ENCODE measurements at regions not wholly inside any gene's neighbourhood (a gene's known extent, or its start where the extent isn't known, plus 50 kb on each side); places are given as distances from the start of the nearest gene placed in this dataset.
A peak's percentile ranks its signal among the peaks of the same experiment; 100 is the strongest.

DNA sequence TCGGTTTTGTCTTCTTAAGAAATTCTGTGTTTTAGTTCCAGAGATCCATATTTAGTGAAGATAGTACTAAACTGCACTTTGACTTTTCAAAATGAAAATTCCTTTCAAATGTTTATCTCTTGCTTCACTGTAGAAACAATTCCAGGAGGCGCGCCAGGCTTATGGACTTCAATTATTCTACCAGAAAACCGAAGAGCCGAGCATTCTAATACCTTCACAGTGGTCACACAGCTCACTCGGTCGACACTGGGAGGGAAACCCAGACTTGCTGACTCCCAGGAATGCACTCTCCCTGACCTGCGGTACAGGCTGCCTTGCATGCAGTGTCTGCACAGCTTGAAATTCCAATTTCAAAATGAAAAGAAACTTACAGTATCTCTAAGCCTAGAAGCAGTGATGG is 119.9 kb upstream of the PIEZO2 start:
- TF ChIP-seq, protein P1, sequence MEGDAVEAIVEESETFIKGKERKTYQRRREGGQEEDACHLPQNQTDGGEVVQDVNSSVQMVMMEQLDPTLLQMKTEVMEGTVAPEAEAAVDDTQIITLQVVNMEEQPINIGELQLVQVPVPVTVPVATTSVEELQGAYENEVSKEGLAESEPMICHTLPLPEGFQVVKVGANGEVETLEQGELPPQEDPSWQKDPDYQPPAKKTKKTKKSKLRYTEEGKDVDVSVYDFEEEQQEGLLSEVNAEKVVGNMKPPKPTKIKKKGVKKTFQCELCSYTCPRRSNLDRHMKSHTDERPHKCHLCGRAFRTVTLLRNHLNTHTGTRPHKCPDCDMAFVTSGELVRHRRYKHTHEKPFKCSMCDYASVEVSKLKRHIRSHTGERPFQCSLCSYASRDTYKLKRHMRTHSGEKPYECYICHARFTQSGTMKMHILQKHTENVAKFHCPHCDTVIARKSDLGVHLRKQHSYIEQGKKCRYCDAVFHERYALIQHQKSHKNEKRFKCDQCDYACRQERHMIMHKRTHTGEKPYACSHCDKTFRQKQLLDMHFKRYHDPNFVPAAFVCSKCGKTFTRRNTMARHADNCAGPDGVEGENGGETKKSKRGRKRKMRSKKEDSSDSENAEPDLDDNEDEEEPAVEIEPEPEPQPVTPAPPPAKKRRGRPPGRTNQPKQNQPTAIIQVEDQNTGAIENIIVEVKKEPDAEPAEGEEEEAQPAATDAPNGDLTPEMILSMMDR (conservative IDR thresholded peaks at IDR 0.05; ENCODE audit: low read depth, low read length), result no peak
- H3K4me3 ChIP-seq (ENCODE audit: low read length), result peak overlapping the region; percentile 25
- peak; percentile 85 for DNase-seq (ENCODE audit: low read depth)

DNA sequence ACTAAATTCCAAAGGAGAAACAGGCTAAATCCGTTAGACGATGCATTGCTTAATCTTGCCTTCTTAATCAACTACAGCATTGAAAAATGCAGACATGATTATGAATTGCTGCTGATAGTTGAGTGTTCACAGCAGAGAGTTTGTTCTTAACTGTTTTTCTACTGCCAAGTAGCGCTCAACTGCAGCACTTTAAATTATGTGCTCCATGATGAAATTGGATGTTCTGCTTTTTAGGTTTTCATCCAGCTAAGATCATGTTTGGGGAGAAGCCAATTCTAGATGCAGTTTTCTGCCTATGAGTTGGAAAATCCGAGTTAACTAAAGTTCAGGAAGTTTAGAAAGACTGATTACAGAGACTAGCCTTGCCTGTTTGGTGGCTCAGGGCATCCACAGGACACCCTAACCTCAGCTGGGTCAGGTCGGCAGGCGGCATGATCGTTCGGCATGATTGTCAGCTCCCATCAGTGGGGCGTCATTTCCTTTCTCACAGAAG is 119.4 kb upstream of the PIEZO2 start:
- TF ChIP-seq, protein P1 (conservative IDR thresholded peaks at IDR 0.05; ENCODE audit: low read depth, low read length), result no peak
- H3K4me3 ChIP-seq (ENCODE audit: low read length), result peak overlapping the region; percentile 25
- DNase-seq (ENCODE audit: low read depth), result peak; percentile 68

DNA sequence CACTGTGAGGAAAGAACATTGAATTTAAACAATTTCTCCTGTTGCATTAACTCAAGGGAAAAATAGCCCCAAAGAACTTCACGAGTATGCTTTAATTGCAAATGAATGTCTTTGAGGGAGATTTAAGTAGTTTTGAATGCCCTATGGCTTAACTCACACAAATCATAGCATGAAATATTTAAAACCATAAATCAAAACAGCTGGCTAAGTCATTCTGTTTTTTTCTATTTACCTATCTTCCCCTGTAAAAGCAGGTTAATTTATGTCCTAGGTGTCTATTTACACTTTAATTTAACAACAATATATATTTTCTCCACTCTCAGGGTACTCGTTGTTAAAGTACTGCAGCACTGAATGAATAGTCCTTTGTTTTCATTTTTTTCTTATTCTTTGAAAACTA is 118.8 kb upstream of the PIEZO2 start:
- no peak for DNase-seq (ENCODE audit: low read depth)
- H3K4me3 ChIP-seq (ENCODE audit: low read length), result peak overlapping the region; percentile 11
- TF ChIP-seq, protein P1 (conservative IDR thresholded peaks at IDR 0.05; ENCODE audit: low read depth, low read length), result no peak

DNA sequence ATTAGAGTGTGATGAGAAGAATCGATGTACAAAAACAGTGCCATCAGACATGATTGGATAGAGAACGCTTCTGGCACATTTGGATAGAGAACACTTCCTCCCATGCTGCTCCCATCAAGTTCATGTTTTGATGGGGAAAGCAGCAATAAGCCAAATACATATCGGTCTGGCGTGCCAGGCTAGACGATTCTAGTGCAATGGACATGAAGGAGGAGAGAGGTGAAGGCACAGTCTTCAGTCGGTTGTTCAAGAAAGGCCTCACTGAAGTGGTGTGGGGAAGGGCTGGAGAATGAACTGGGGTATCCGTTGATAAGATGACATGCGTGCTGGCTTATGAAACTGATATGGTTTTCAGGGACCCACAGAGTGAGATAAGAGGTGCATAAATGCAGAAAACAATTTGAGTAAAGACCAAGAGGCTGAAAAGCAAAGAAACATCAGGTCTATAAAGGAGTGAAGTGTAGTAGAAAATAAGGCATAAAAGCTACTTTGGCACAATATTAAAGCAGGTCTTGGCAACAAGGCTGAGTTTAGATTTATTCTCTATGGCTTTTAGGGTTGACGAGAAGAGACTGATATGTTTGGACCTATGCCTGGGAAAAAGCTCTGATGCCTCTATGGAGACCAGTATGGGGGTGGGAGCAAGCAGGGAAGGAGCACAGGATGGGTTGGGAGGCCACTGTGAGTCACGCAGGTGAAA is 117.6 kb upstream of the PIEZO2 start:
- TF ChIP-seq, protein P1 (conservative IDR thresholded peaks at IDR 0.05; ENCODE audit: low read depth, low read length), result no peak
- DNase-seq (ENCODE audit: low read depth), result no peak

DNA sequence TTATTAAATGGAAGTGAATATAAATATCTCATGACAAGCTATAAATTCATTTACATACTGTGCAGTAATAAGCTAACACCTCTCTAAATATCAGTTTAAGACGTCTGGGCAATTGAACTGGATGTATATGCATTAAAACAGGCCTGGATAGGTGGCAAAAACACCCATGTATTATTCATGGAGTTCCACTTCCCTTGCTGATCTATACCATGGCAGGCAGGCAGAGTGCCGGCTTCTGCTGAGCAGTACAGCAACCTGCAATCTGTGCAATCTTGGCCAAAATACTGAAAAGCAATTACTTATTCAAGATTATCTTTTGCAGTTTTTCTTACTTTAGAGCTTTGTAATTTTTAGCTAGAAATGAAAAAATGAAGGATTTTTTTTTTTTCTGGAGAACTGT is 112.1 kb upstream of the PIEZO2 start:
- DNase-seq (ENCODE audit: low read depth), result no peak
- H3K4me3 ChIP-seq (ENCODE audit: low read length), result no peak overlapping the region
- TF ChIP-seq, protein P1 (conservative IDR thresholded peaks at IDR 0.05; ENCODE audit: low read depth, low read length), result no peak

More for the DNA sequence above, 117.6 kb upstream of the PIEZO2 start:
- no peak overlapping the region for H3K4me3 ChIP-seq (ENCODE audit: low read length)

DNA sequence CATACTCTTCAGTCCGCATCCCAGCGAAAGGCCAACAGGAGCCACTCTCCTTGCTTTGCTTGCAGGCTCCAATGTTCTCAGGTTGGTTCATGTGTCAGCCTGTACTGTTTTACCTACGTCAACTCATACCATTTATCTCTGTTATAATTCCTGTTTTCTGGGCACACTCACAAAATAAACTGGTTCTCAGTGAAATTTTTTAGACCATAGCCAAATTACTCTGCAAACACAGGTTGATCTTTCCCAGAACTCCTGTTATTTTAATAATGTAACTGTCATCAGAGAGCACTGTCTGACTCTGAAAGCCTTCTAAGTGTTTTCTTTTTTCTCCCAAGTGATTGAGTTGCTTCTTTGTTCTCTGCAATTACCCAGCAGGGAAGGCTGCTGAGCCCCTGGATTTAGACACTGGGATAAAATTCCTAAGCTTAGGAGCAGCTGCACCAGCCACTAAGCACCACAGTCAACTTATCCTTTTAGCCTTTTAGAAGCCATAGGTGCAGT is 111.6 kb upstream of the PIEZO2 start:
- peak; percentile 48 for DNase-seq (ENCODE audit: low read depth)
- TF ChIP-seq, protein P1 (conservative IDR thresholded peaks at IDR 0.05; ENCODE audit: low read depth, low read length), result no peak
- H3K4me3 ChIP-seq (ENCODE audit: low read length), result no peak overlapping the region

All from retinal pigment epithelial cell (primary cell).